ENCODE measurements at regions not wholly inside any gene's neighbourhood (a gene's known extent, or its start where the extent isn't known, plus 50 kb on each side); places are given as distances from the start of the nearest gene placed in this dataset.

GRCh38 chr10:45076891-45077290 lies 76.2 kb downstream of the ZNF22 start:
- no TSS peak for BruUV-seq (replicated peaks)

More at GRCh38 chr10:45076891-45077290, 76.2 kb downstream of the ZNF22 start:
- H3K4me2 ChIP-seq (ENCODE audit: low read depth, low read length): no peak overlapping the region
- intact Hi-C loops (cut with micrococcal nuclease): no loop called here
- no peak overlapping the region for H3K23ac ChIP-seq (ENCODE audit: low read depth, low read length)
- no peaks in the 10 kb centered on the region for H4K20me1 ChIP-seq (ENCODE audit: insufficient read depth, low read length)
- ATAC-seq (ENCODE audit: low read depth) (no peak), DNase-seq (no peak)
- dilution Hi-C loops (cut with HindIII; ENCODE audit: low sequenced_read_pairs, unreplicated experiment): no loop called here
- no peak overlapping the region for H3K4me3 ChIP-seq (ENCODE audit: insufficient read depth, low read depth, low read length)
- in situ Hi-C loops (cut with MboI; ENCODE audit: low sequenced_read_pairs): no loop called here
- H2BK5ac ChIP-seq (ENCODE audit: low read depth, low read length, poor library complexity, severe bottlenecking): no peak overlapping the region
- TF ChIP-seq MAFK (IDR thresholded peaks at IDR 0.05; ENCODE audit: low read depth, low read length) (no peak), RCOR1 (IDR thresholded peaks at IDR 0.05; ENCODE audit: insufficient replicate concordance, low read length) (no peak), CHD1 (IDR thresholded peaks at IDR 0.05; ENCODE audit: low read depth, low read length) (no peak), SMC3 (IDR thresholded peaks at IDR 0.05; ENCODE audit: low read depth, low read length) (no peak), MXI1 (IDR thresholded peaks at IDR 0.05; ENCODE audit: borderline replicate concordance, low read depth, low read length) (no peak), POLR2A (IDR thresholded peaks at IDR 0.05; ENCODE audit: low read depth, low read length) (no peak)
- H3K9ac ChIP-seq (ENCODE audit: low read depth, low read length): no peak overlapping the region
- H3K4ac ChIP-seq (ENCODE audit: low read depth, low read length): no peak overlapping the region
- no peak overlapping the region for H3K18ac ChIP-seq (ENCODE audit: low read depth, low read length)
- no peaks in the 10 kb centered on the region for H3K9me3 ChIP-seq (ENCODE audit: control insufficient read depth, insufficient read depth, low read length)
- H3K36me3 ChIP-seq (ENCODE audit: control insufficient read depth, insufficient read depth, low read length): no peaks in the 10 kb centered on the region
- ChIA-PET POLR2A (ENCODE audit: unreplicated experiment) (no interaction called here), CTCF (no interaction called here)
- no peak overlapping the region for H2AK5ac ChIP-seq (ENCODE audit: low read depth, low read length)
- H3K9me1 ChIP-seq (ENCODE audit: insufficient read depth, low read length): no peaks in the 10 kb centered on the region
- H4K5ac ChIP-seq (ENCODE audit: low read depth, low read length): no peak overlapping the region
- no peak overlapping the region for H2AFZ ChIP-seq (replicated peaks; ENCODE audit: low read length, poor library complexity)
- no peaks in the 10 kb centered on the region; the same call in 1 of the 2 replicates for H3K27me3 ChIP-seq (ENCODE audit: control insufficient read depth, insufficient read depth, low read length)
- no peak overlapping the region for H4K8ac ChIP-seq (ENCODE audit: low read depth in 2 of 2, low read length in 2 of 2)
- no peak overlapping the region for H4K91ac ChIP-seq (ENCODE audit: insufficient read depth, low read depth, low read length)
- H2BK20ac ChIP-seq (ENCODE audit: low read depth, low read length): no peak overlapping the region
- no peak overlapping the region for H2BK120ac ChIP-seq (ENCODE audit: low read depth, low read length)
- no peaks in the 10 kb centered on the region for H3K4me1 ChIP-seq (ENCODE audit: control insufficient read depth, insufficient read depth, low read length)
- no peak overlapping the region for H3K56ac ChIP-seq (ENCODE audit: extremely low read depth, insufficient read depth, low read length)
- no peaks in the 10 kb centered on the region for H3K79me1 ChIP-seq (ENCODE audit: low read depth in 1 of 2, low read length in 2 of 2)
- H2BK15ac ChIP-seq (ENCODE audit: low read depth, low read length): no peak overlapping the region
- H2AK9ac ChIP-seq (replicated peaks; ENCODE audit: low read depth, low read length, poor library complexity): no peak overlapping the region
- no peak overlapping the region for H3K27ac ChIP-seq (ENCODE audit: insufficient read depth, low read length)
- no peak overlapping the region for H3K14ac ChIP-seq (replicated peaks; ENCODE audit: low read depth, low read length)
- no CpG with 5 or more reads among the region's 6 CpGs for WGBS, 2 experiments (ENCODE audit: extremely low coverage in 2 of 2, insufficient read length in 1 of 2)
